ENCODE measurements at regions not wholly inside any gene's neighbourhood (a gene's known extent, or its start where the extent isn't known, plus 50 kb on each side); places are given as distances from the start of the nearest gene placed in this dataset.
"Not testable (repeated sequence)": the region's sequence is repeated elsewhere in the genome, so short reads cannot be mapped to it uniquely, and the experiment has no call there.

DNA sequence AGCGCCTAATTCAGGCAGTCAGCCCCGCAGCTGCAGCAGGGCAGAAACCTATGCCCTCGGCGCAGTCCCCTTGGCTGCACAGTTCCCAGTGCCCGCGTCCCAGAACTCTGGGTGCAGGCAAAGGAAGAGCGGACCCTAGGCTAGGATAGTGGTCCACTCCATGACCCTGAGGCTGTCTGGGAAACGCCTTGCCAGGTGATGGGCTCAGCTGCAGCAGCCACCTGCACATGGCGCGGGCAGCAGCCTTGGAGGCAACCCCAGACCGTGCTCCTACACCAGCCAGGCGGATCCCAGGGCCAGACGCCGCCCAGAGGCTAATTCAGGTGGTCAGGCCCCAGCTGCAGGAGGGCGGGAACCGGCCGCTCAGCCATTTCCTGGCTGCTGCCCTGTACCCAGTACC is 83.0 kb downstream of the POTEC start:
- H3K9ac ChIP-seq; H3K79me2 ChIP-seq (ENCODE audit: insufficient read depth); H2AFZ ChIP-seq; H3K4me2 ChIP-seq (ENCODE audit: unreplicated experiment); H3K36me3 ChIP-seq (ENCODE audit: low read depth); DNase-seq; H3F3A ChIP-seq (ENCODE audit: insufficient read depth); H3K9me2 ChIP-seq (ENCODE audit: insufficient read depth); H3K27ac ChIP-seq; in situ Hi-C loops (cut with MboI); H3K27me3 ChIP-seq (replicated peaks; ENCODE audit: insufficient read depth); H3K4me1 ChIP-seq (ENCODE audit: insufficient read depth); H3K4me3 ChIP-seq; H4K20me1 ChIP-seq (ENCODE audit: insufficient read depth); H3K9me3 ChIP-seq (ENCODE audit: low read depth): not testable (repeated sequence)
- 33 to 42% methylated on average over 5 to 10 of the region's 17 CpGs for WGBS, 2 experiments (ENCODE audit: low coverage in 1 of 2, low lambda C conversion rate in 2 of 2, missing lambda C conversion rate in 2 of 2)

DNA sequence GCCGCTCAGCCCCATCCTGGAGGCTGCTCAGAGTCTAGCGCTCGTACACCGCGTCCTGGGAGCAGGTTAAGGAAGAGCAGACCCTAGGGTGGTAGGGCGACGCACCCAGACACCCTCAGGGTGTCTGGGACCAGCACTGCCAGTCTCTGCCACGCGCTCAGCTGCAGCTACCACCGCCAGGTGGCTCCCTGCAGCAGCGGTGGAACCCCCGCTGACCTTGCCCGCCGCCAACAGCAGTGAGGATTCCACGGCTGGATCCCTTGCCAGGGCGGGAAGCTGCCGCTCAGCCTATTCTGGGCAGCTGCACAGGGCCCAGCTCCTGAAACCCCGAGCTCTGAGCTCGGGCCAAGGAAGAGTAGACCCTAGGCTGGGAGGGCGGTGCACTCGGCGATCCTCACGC is 83.6 kb downstream of the POTEC start:
- no CpG with 5 or more reads among the region's 23 CpGs for whole genome bisulfite sequencing, 2 experiments (ENCODE audit: low coverage in 1 of 2, low lambda C conversion rate in 2 of 2, missing lambda C conversion rate in 2 of 2)
- H3K9me2 ChIP-seq (ENCODE audit: insufficient read depth); H3K4me2 ChIP-seq (ENCODE audit: unreplicated experiment); in situ Hi-C loops (cut with MboI); H3K4me3 ChIP-seq; H3K27me3 ChIP-seq (replicated peaks; ENCODE audit: insufficient read depth); H3K27ac ChIP-seq; H3K9me3 ChIP-seq (ENCODE audit: low read depth); H4K20me1 ChIP-seq (ENCODE audit: insufficient read depth); H3F3A ChIP-seq (ENCODE audit: insufficient read depth); H2AFZ ChIP-seq; H3K4me1 ChIP-seq (ENCODE audit: insufficient read depth); H3K36me3 ChIP-seq (ENCODE audit: low read depth); H3K9ac ChIP-seq; H3K79me2 ChIP-seq (ENCODE audit: insufficient read depth); DNase-seq: not testable (repeated sequence)

DNA sequence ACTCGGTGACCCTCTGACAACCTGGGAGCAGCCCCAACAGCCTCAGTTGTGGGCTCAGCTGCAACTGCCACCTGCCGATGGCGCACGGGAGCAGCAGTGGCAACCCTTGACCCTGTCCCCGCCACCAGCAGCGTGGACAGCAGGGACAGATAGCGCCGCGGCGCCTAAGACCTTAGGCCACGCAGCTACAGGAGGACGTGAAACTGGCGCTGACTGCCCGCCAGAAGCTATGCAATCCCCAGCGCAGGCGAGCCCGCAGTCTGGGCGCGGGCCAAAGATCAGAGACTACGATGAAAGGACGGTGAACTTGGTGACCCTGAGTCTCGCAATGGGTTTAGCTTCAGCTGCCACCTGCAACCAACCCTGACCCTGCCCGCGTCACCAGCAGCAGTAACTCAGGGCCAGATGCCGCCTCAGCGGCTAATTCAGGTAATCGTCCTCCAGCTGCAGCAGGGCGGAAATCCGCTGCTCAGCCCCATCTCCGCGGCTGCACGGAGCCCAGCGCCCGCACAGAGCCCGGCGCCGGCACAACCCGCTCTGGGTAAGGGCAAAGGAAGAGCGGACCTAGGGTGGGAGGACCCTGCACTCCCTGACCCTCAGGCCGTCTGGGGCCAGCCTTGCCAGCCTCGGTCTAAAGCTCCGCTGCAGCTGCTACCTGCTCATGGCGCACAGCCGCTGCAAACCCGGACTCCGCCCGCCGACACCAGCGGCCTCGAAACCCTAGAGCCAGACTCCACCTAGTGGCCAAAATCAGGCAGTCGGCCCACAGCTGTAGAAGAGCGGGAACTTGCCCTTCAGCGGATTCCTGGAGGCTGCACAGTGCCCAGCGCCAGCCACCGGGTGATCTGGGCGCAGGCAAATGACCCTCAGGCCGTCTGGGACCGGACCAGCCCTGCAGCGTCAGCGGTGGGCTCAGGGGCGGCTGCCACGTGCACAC is 85.1 kb downstream of the POTEC start:
- H3K4me1 ChIP-seq (ENCODE audit: insufficient read depth); H3K27ac ChIP-seq; H3K9me2 ChIP-seq (ENCODE audit: insufficient read depth); in situ Hi-C loops (cut with MboI); H4K20me1 ChIP-seq (ENCODE audit: insufficient read depth); H3K9me3 ChIP-seq (ENCODE audit: low read depth); H3K79me2 ChIP-seq (ENCODE audit: insufficient read depth); H3K4me2 ChIP-seq (ENCODE audit: unreplicated experiment); H3K27me3 ChIP-seq (replicated peaks; ENCODE audit: insufficient read depth); H2AFZ ChIP-seq; H3K9ac ChIP-seq; H3K36me3 ChIP-seq (ENCODE audit: low read depth); DNase-seq; H3F3A ChIP-seq (ENCODE audit: insufficient read depth); H3K4me3 ChIP-seq: not testable (repeated sequence)
- WGBS, 2 experiments (ENCODE audit: low coverage in 1 of 2, low lambda C conversion rate in 2 of 2, missing lambda C conversion rate in 2 of 2), result no CpG with 5 or more reads among the region's 62 CpGs

DNA sequence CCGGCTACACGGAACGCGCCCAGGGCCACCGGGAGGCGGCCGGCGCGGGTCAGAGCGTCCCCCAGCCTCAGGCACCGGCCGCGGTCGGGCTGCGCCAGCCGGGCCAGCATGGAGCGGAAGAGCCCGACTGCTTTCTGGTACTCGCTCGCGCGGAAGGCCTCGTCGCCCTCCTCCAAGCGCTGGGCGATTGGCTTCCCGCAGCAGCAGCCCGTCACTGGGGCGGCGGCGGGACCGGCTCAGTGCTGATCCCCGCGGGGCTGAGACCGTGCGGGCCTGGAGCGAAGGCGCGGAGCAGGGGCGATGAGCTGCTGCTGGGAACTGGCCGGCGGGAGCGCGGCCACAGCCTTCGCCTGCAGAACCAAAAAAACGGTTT is 92.8 kb downstream of the POTEC start:
- H3K27ac ChIP-seq; in situ Hi-C loops (cut with MboI); H3K4me3 ChIP-seq; H3K27me3 ChIP-seq (replicated peaks; ENCODE audit: insufficient read depth); H3K79me2 ChIP-seq (ENCODE audit: insufficient read depth); DNase-seq; H4K20me1 ChIP-seq (ENCODE audit: insufficient read depth); H3K36me3 ChIP-seq (ENCODE audit: low read depth); H2AFZ ChIP-seq; H3K4me1 ChIP-seq (ENCODE audit: insufficient read depth); H3K4me2 ChIP-seq (ENCODE audit: unreplicated experiment); H3F3A ChIP-seq (ENCODE audit: insufficient read depth); H3K9me3 ChIP-seq (ENCODE audit: low read depth); H3K9me2 ChIP-seq (ENCODE audit: insufficient read depth); H3K9ac ChIP-seq: not testable (repeated sequence)
- no CpG with 5 or more reads among the region's 46 CpGs for WGBS, 2 experiments (ENCODE audit: low coverage in 1 of 2, low lambda C conversion rate in 2 of 2, missing lambda C conversion rate in 2 of 2)

DNA sequence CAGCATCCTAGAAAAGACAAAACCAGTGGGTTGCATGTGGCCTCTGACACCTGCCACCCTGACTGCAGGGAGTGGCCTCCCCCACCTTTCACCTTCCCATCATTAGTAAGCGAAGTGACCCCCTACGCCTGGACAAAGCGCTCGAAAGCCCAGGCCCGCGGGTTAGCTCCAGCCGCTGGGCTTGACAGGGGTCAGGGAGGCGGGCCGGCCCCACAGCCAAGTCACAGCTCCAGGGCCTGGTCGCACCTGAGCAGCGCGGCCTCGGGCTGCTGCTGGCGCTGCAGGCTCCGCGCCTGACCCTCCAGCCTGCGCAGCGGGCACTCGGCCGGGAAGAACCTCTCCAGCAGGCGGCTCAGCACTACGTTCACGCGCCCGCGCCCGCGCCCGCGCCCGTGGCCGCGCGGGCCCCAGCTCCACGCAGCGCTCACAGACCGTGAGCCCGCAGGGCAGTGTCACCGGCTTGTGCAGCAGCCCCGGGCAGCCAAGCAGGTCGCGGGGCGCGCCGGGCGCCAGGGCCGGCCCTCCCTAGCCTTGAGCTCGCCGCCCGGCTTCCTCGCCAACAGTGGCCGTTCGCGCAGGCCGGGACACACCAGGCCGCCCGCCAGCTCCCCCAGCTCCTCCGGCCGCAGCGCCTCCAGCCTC is 93.3 kb downstream of the POTEC start:
- DNase-seq, result not testable (repeated sequence)

DNA sequence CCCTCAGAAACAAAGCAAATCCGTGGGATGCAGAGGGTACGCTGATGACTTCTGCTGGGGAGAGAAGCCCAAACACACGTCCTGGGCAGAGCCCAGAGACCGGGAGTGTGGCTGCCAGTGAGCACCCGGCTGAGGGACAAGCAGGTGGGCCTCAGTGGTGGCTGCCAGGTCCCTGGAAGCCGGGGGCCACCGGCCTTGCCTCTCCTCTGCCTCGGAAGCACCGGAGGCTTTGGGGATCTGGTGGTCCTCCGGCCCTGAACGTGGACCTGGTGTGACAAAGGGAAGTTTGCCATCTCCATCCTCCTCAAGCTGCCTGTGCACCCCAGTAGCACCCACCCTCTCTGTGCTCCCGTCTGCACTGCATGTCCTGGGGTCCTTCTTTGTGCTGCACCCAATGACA is 94.3 kb downstream of the POTEC start:
- in situ Hi-C loops (cut with MboI); H3K9me3 ChIP-seq (ENCODE audit: low read depth); H3K4me2 ChIP-seq (ENCODE audit: unreplicated experiment); DNase-seq; H3K27ac ChIP-seq; H3K79me2 ChIP-seq (ENCODE audit: insufficient read depth); H2AFZ ChIP-seq; H3K9me2 ChIP-seq (ENCODE audit: insufficient read depth); H3F3A ChIP-seq (ENCODE audit: insufficient read depth); H3K4me1 ChIP-seq (ENCODE audit: insufficient read depth); H3K9ac ChIP-seq; H3K4me3 ChIP-seq; H4K20me1 ChIP-seq (ENCODE audit: insufficient read depth); H3K27me3 ChIP-seq (replicated peaks; ENCODE audit: insufficient read depth); H3K36me3 ChIP-seq (ENCODE audit: low read depth): not testable (repeated sequence)
- WGBS, 2 experiments (ENCODE audit: low coverage in 1 of 2, low lambda C conversion rate in 2 of 2, missing lambda C conversion rate in 2 of 2), result 43 to 44% methylated on average over 1 to 8 of the region's 12 CpGs

More for the DNA sequence above, 93.3 kb downstream of the POTEC start:
- H3K9me2 ChIP-seq (ENCODE audit: insufficient read depth); H3F3A ChIP-seq (ENCODE audit: insufficient read depth); H3K4me3 ChIP-seq; H3K4me1 ChIP-seq (ENCODE audit: insufficient read depth); H3K27ac ChIP-seq; H4K20me1 ChIP-seq (ENCODE audit: insufficient read depth); H2AFZ ChIP-seq; H3K9me3 ChIP-seq (ENCODE audit: low read depth); H3K4me2 ChIP-seq (ENCODE audit: unreplicated experiment); H3K27me3 ChIP-seq (replicated peaks; ENCODE audit: insufficient read depth); H3K79me2 ChIP-seq (ENCODE audit: insufficient read depth); in situ Hi-C loops (cut with MboI); H3K9ac ChIP-seq; H3K36me3 ChIP-seq (ENCODE audit: low read depth): not testable (repeated sequence)
- WGBS, 2 experiments (ENCODE audit: low coverage in 1 of 2, low lambda C conversion rate in 2 of 2, missing lambda C conversion rate in 2 of 2), result 29% methylated on average over 40 of the region's 60 CpGs; no CpG with 5 or more reads in 1 of the 2 experiments

DNA sequence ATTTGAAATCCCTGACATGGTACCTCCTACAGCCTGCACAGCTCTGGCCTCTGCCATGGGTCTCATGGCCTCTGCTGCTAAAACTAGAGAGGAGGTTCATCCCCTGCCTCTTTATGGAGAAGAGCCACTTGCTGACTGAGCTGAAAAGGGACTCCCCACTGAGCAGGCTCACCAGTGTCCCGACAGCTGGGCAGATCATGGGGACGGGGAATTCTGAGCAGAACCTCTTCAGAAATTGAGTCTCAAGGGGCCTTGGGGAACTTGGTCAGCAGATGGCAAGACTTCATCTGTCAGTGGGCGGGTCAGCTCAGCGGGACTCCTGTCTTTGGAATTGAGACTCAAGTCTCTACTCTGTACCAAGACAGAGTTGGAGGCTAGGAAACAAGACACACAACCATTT is 95.7 kb downstream of the POTEC start:
- WGBS, 2 experiments (ENCODE audit: low coverage in 1 of 2, low lambda C conversion rate in 2 of 2, missing lambda C conversion rate in 2 of 2), result 43 to 50% methylated on average over 4 of the region's 4 CpGs
- H3K79me2 ChIP-seq (ENCODE audit: insufficient read depth); H3F3A ChIP-seq (ENCODE audit: insufficient read depth); H3K4me2 ChIP-seq (ENCODE audit: unreplicated experiment); H3K4me3 ChIP-seq; H3K27ac ChIP-seq; H2AFZ ChIP-seq; H4K20me1 ChIP-seq (ENCODE audit: insufficient read depth); H3K27me3 ChIP-seq (replicated peaks; ENCODE audit: insufficient read depth); H3K9ac ChIP-seq; H3K9me3 ChIP-seq (ENCODE audit: low read depth); H3K4me1 ChIP-seq (ENCODE audit: insufficient read depth); H3K9me2 ChIP-seq (ENCODE audit: insufficient read depth); DNase-seq; in situ Hi-C loops (cut with MboI); H3K36me3 ChIP-seq (ENCODE audit: low read depth): not testable (repeated sequence)

All from GM23248 (cell line).